ENCODE measurements at regions not wholly inside any gene's neighbourhood (a gene's known extent, or its start where the extent isn't known, plus 50 kb on each side); places are given as distances from the start of the nearest gene placed in this dataset.
"Not testable (repeated sequence)": the region's sequence is repeated elsewhere in the genome, so short reads cannot be mapped to it uniquely, and the experiment has no call there.

- DNase-seq: not testable (repeated sequence)
These were observed 124.9 kb upstream of the BCOR start for GRCh38 chrX:40222612-40223011.

- DNase-seq: no peak
These were observed 115.3 kb upstream of the BCOR start for GRCh38 chrX:40213092-40213491.

- no peak for DNase-seq
These were observed 112.3 kb upstream of the BCOR start for GRCh38 chrX:40209951-40210617.

GRCh38 chrX:40207626-40208025 is 109.9 kb upstream of the BCOR start:
- no peak for DNase-seq

- no peak for DNase-seq
These were observed 107.7 kb upstream of the BCOR start for GRCh38 chrX:40205471-40205870.

- DNase-seq: no peak
These were observed 104.7 kb upstream of the BCOR start for GRCh38 chrX:40202456-40202855.

- no peak for DNase-seq
These were observed 103.6 kb upstream of the BCOR start for GRCh38 chrX:40201329-40201885.

- no peak for DNase-seq
These were observed 101.9 kb upstream of the BCOR start for GRCh38 chrX:40199704-40200103.

GRCh38 chrX:40197071-40197470 is 99.3 kb upstream of the BCOR start:
- DNase-seq: no peak

- no peak for DNase-seq
These were observed 97.6 kb upstream of the BCOR start for GRCh38 chrX:40195368-40195767.

- no peak for DNase-seq
These were observed 94.4 kb upstream of the BCOR start for GRCh38 chrX:40192196-40192595.

- no peak for DNase-seq
These were observed 91.9 kb upstream of the BCOR start for GRCh38 chrX:40189637-40190036.

- no peak for DNase-seq
These were observed 91.0 kb upstream of the BCOR start for GRCh38 chrX:40188573-40189417.

GRCh38 chrX:40184968-40185367 is 87.2 kb upstream of the BCOR start:
- no peak for DNase-seq

GRCh38 chrX:40182615-40183014 is 84.9 kb upstream of the BCOR start:
- no peak for DNase-seq

- no peak for DNase-seq
These were observed 84.3 kb upstream of the BCOR start for GRCh38 chrX:40182095-40182494.

- no peak for DNase-seq
These were observed 81.5 kb upstream of the BCOR start for GRCh38 chrX:40179283-40179682.

- no peak for DNase-seq
These were observed 80.4 kb upstream of the BCOR start for GRCh38 chrX:40177942-40178715.

GRCh38 chrX:40177489-40177888 is 79.7 kb upstream of the BCOR start:
- DNase-seq: no peak

GRCh38 chrX:40177117-40177430 is 79.3 kb upstream of the BCOR start:
- peak in 1 of 2 experiments; percentile 18 for DNase-seq

GRCh38 chrX:40176351-40177116 is 78.8 kb upstream of the BCOR start:
- peak in 1 of 2 experiments; percentile 16 for DNase-seq

GRCh38 chrX:40175511-40176350 is 78.0 kb upstream of the BCOR start:
- DNase-seq: peak; percentile 51
